ENCODE measurements at regions not wholly inside any gene's neighbourhood (a gene's known extent, or its start where the extent isn't known, plus 50 kb on each side); places are given as distances from the start of the nearest gene placed in this dataset.

GRCh38 chr22:47808886-47809620, 1046.6 kb downstream of the TBC1D22A start:
- no peak overlapping the region for H3K27ac ChIP-seq
- no peaks in the 10 kb centered on the region for H3K36me3 ChIP-seq
- no peak for DNase-seq
- peaks cover 0 to 7% of the 10 kb centered on the region in 2 donors for H3K9me3 ChIP-seq
- no peaks in the 10 kb centered on the region for H3K27me3 ChIP-seq
- WGBS, 3 donors = 91 to 95% (median 92%) methylated on average over 10 of the region's 10 CpGs
- H3K4me3 ChIP-seq = no peak overlapping the region
- intact Hi-C loops (cut with DNase I) = no loop called here
- H3K4me1 ChIP-seq (ENCODE audit: insufficient read depth) = no peaks in the 10 kb centered on the region
- TF ChIP-seq POLR2A (IDR thresholded peaks at IDR 0.05) (no peak), EP300 (IDR thresholded peaks at IDR 0.05) (no peak), CTCF (IDR thresholded peaks at IDR 0.05) (no peak)

- no peak for TF ChIP-seq CTCF (IDR thresholded peaks at IDR 0.05)
- no peak for TF ChIP-seq EP300 (IDR thresholded peaks at IDR 0.05)
- no peak for TF ChIP-seq POLR2A (IDR thresholded peaks at IDR 0.05)
- Histone ChIP-seq H3K9me3 (peaks cover 0 to 7% of the 10 kb centered on the region in 2 donors), H3K27me3 (no peaks in the 10 kb centered on the region), H3K36me3 (no peaks in the 10 kb centered on the region), H3K4me3 (no peak overlapping the region), H3K27ac (no peak overlapping the region), H3K4me1 (ENCODE audit: insufficient read depth) (no peaks in the 10 kb centered on the region)
- intact Hi-C loops (cut with DNase I) = no loop called here
- 71 to 91% (median 78%) methylated on average over 6 of the region's 6 CpGs for WGBS, 3 donors
- no peak for DNase-seq
Measured at GRCh38 chr22:47808236-47808635, 1045.8 kb downstream of the TBC1D22A start.

GRCh38 chr22:47807506-47807905, 1045.1 kb downstream of the TBC1D22A start:
- Histone ChIP-seq H3K36me3 (no peaks in the 10 kb centered on the region), H3K4me3 (no peak overlapping the region), H3K27ac (no peak overlapping the region), H3K4me1 (ENCODE audit: insufficient read depth) (no peaks in the 10 kb centered on the region), H3K9me3 (peaks cover 0 to 7% of the 10 kb centered on the region in 2 donors), H3K27me3 (no peaks in the 10 kb centered on the region)
- no peak for DNase-seq
- no peak for TF ChIP-seq EP300 (IDR thresholded peaks at IDR 0.05)
- TF ChIP-seq POLR2A (IDR thresholded peaks at IDR 0.05) = no peak
- no peak for TF ChIP-seq CTCF (IDR thresholded peaks at IDR 0.05)
- intact Hi-C loops (cut with DNase I) = no loop called here
- 69 to 87% (median 80%) methylated on average over 5 of the region's 5 CpGs for WGBS, 3 donors

- TF ChIP-seq POLR2A (IDR thresholded peaks at IDR 0.05) = no peak
- Histone ChIP-seq H3K4me3 (no peak overlapping the region), H3K4me1 (ENCODE audit: insufficient read depth) (no peaks in the 10 kb centered on the region), H3K27ac (no peak overlapping the region), H3K27me3 (no peaks in the 10 kb centered on the region), H3K9me3 (peaks cover 0 to 7% of the 10 kb centered on the region in 2 donors), H3K36me3 (no peaks in the 10 kb centered on the region)
- DNase-seq = no peak
- intact Hi-C loops (cut with DNase I) = no loop called here
- 93 to 97% (median 96%) methylated on average over 8 of the region's 8 CpGs for WGBS, 3 donors
Measured at GRCh38 chr22:47806894-47807293, 1044.4 kb downstream of the TBC1D22A start.

- H3K4me3 ChIP-seq = no peak overlapping the region
- peaks cover 0 to 7% of the 10 kb centered on the region in 2 donors for H3K9me3 ChIP-seq
- intact Hi-C loops (cut with DNase I) = no loop called here
- DNase-seq = no peak
- H3K27me3 ChIP-seq = no peaks in the 10 kb centered on the region
- H3K4me1 ChIP-seq (ENCODE audit: insufficient read depth) = no peaks in the 10 kb centered on the region
- no peak for TF ChIP-seq CTCF (IDR thresholded peaks at IDR 0.05)
- no peak for TF ChIP-seq POLR2A (IDR thresholded peaks at IDR 0.05)
- TF ChIP-seq EP300 (IDR thresholded peaks at IDR 0.05) = no peak
- 96 to 97% (median 96%) methylated on average over 6 of the region's 6 CpGs for WGBS, 3 donors
- no peaks in the 10 kb centered on the region for H3K36me3 ChIP-seq
- no peak overlapping the region for H3K27ac ChIP-seq
Measured at GRCh38 chr22:47805394-47805935, 1043.0 kb downstream of the TBC1D22A start.
